GM23338 (cell line): ENCODE measurements at regions not wholly inside any gene's neighbourhood (a gene's known extent, or its start where the extent isn't known, plus 50 kb on each side); places are given as distances from the start of the nearest gene placed in this dataset.

Source experiments
- ATAC-seq: fragments of 200-7000 bp; cut with Tn5 transposase; 3 replicates; pipeline ENCODE4 v1.9.1; 2020
- DNase-seq: peaks from one replicate; pipeline ENCODE4 v3.0.0-alpha.2; 2015; ENCODE audit warnings: low spot score
- H2AFZ ChIP-seq: fragments of 200-600 bp; sonication (generic); 2 replicates; pipeline ENCODE4 v1.8.0; 2016; ENCODE audit warnings: antibody characterized with exemption, mild to moderate bottlenecking, moderate library complexity
- H3F3A ChIP-seq: fragments of 200-600 bp; sonication (generic); replicated peaks from 2 replicates; pipeline ENCODE4 v1.8.0; 2017; ENCODE audit warnings: antibody characterized with exemption, mixed run types, low read depth
- H3K27ac ChIP-seq: fragments of 200-600 bp; sonication (generic); 2 replicates; pipeline ENCODE4 v1.6.1; 2016; ENCODE audit warnings: low read depth
- H3K27me3 ChIP-seq: fragments of 200-600 bp; sonication (generic); 2 replicates; pipeline ENCODE4 v1.8.0; 2016; ENCODE audit warnings: mild to moderate bottlenecking, mixed run types, moderate library complexity; ENCODE audit not compliant: insufficient read depth
- H3K36me3 ChIP-seq: fragments of 200-600 bp; sonication (generic); 2 replicates; pipeline ENCODE4 v1.8.0; 2016; ENCODE audit warnings: mild to moderate bottlenecking; ENCODE audit not compliant: insufficient read depth
- H3K4me1 ChIP-seq: fragments of 200-600 bp; sonication (generic); 2 replicates; pipeline ENCODE4 v1.8.0; 2016; ENCODE audit warnings: mild to moderate bottlenecking, moderate library complexity; ENCODE audit not compliant: insufficient read depth
- H3K4me2 ChIP-seq: fragments of 200-600 bp; sonication (generic); 2 replicates; pipeline ENCODE4 v1.7.1; 2017; ENCODE audit warnings: mixed run types
- H3K4me3 ChIP-seq: fragments of 200-600 bp; sonication (generic); 2 replicates; pipeline ENCODE4 v1.6.1; 2016; ENCODE audit warnings: mixed run types
- H3K79me2 ChIP-seq: fragments of 200-600 bp; sonication (generic); replicated peaks from 2 replicates; pipeline ENCODE4 v1.8.0; 2017; ENCODE audit warnings: mild to moderate bottlenecking; ENCODE audit not compliant: insufficient read depth
- H3K9me2 ChIP-seq: fragments of 200-600 bp; sonication (generic); 2 replicates; pipeline ENCODE4 v1.8.0; 2017; ENCODE audit not compliant: insufficient read depth
- H4K20me1 ChIP-seq: fragments of 200-600 bp; sonication (generic); replicated peaks from 2 replicates; pipeline ENCODE4 v1.8.0; 2017; ENCODE audit warnings: mild to moderate bottlenecking; ENCODE audit not compliant: insufficient read depth
- H3K27ac Mint-ChIP-seq: 2 replicates; pipeline ENCODE4 v1.8.0; 2020; ENCODE audit warnings: inconsistent platforms, mild to moderate bottlenecking, moderate library complexity, mixed read lengths
- H3K27me3 Mint-ChIP-seq: 3 replicates; pipeline ENCODE4 v1.8.0; 2022; ENCODE audit warnings: low read depth, mild to moderate bottlenecking, moderate library complexity, mixed read lengths, inconsistent platforms; ENCODE audit not compliant: insufficient read depth, poor library complexity
- H3K36me3 Mint-ChIP-seq: 3 replicates; pipeline ENCODE4 v1.8.0; 2021; ENCODE audit warnings: low read depth, mild to moderate bottlenecking, inconsistent platforms, moderate library complexity, mixed read lengths
- H3K4me1 Mint-ChIP-seq: 3 replicates; pipeline ENCODE4 v1.8.0; 2020; ENCODE audit warnings: mild to moderate bottlenecking, inconsistent platforms, mixed read lengths
- H3K4me3 Mint-ChIP-seq: 3 replicates; pipeline ENCODE4 v1.8.0; 2021; ENCODE audit warnings: moderate library complexity, mild to moderate bottlenecking, inconsistent platforms, mixed read lengths
- H3K9me3 Mint-ChIP-seq: 3 replicates; pipeline ENCODE4 v1.8.0; 2020; ENCODE audit warnings: moderate library complexity, mild to moderate bottlenecking, inconsistent platforms, mixed read lengths
- EZH2 ChIP-seq: fragments of 200-600 bp; sonication (generic); IDR thresholded peaks from one replicate; pipeline ENCODE4 v1.8.0; 2017; ENCODE audit warnings: antibody characterized with exemption, mild to moderate bottlenecking, low read depth; ENCODE audit not compliant: unreplicated experiment
- JUNB ChIP-seq: IDR thresholded peaks from one replicate; pipeline ENCODE4 v1.6.1; 2016; ENCODE audit warnings: antibody characterized with exemption; ENCODE audit not compliant: unreplicated experiment
- TF ChIP-seq, protein P1 (sequence below): IDR thresholded peaks from 2 replicates; pipeline ENCODE4 v1.6.1; 2016; ENCODE audit warnings: antibody characterized with exemption
- TF ChIP-seq, protein P2 (sequence below): fragments of 250-450 bp; sonication (Bioruptor Pico); IDR thresholded peaks from 2 replicates; pipeline ENCODE4 v1.5.0; 2020; ENCODE audit warnings: mild to moderate bottlenecking, moderate library complexity

DNA sequence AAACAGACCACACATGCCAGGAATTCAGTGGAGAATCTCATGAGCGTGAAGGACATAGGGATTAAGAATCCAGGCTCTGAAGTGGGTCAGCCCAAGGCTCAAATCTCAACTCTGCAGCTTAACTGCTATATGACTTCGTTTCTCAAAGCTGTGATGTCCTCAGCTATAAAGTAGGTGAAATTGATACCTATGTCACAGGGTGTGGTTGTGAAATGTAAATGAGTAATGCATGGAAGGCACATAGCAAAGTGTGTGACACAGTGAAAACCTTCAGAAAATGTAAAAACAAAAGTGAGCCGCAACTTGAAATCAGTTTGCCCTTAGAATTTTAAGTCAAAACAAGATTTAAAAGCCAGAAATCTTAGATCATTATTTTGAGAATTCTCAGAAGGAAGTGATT, 145.7 kb upstream of the PRMT6 start (continued):
- TF ChIP-seq, protein P1, sequence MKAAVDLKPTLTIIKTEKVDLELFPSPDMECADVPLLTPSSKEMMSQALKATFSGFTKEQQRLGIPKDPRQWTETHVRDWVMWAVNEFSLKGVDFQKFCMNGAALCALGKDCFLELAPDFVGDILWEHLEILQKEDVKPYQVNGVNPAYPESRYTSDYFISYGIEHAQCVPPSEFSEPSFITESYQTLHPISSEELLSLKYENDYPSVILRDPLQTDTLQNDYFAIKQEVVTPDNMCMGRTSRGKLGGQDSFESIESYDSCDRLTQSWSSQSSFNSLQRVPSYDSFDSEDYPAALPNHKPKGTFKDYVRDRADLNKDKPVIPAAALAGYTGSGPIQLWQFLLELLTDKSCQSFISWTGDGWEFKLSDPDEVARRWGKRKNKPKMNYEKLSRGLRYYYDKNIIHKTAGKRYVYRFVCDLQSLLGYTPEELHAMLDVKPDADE, result no peak
- TF ChIP-seq, protein P2, sequence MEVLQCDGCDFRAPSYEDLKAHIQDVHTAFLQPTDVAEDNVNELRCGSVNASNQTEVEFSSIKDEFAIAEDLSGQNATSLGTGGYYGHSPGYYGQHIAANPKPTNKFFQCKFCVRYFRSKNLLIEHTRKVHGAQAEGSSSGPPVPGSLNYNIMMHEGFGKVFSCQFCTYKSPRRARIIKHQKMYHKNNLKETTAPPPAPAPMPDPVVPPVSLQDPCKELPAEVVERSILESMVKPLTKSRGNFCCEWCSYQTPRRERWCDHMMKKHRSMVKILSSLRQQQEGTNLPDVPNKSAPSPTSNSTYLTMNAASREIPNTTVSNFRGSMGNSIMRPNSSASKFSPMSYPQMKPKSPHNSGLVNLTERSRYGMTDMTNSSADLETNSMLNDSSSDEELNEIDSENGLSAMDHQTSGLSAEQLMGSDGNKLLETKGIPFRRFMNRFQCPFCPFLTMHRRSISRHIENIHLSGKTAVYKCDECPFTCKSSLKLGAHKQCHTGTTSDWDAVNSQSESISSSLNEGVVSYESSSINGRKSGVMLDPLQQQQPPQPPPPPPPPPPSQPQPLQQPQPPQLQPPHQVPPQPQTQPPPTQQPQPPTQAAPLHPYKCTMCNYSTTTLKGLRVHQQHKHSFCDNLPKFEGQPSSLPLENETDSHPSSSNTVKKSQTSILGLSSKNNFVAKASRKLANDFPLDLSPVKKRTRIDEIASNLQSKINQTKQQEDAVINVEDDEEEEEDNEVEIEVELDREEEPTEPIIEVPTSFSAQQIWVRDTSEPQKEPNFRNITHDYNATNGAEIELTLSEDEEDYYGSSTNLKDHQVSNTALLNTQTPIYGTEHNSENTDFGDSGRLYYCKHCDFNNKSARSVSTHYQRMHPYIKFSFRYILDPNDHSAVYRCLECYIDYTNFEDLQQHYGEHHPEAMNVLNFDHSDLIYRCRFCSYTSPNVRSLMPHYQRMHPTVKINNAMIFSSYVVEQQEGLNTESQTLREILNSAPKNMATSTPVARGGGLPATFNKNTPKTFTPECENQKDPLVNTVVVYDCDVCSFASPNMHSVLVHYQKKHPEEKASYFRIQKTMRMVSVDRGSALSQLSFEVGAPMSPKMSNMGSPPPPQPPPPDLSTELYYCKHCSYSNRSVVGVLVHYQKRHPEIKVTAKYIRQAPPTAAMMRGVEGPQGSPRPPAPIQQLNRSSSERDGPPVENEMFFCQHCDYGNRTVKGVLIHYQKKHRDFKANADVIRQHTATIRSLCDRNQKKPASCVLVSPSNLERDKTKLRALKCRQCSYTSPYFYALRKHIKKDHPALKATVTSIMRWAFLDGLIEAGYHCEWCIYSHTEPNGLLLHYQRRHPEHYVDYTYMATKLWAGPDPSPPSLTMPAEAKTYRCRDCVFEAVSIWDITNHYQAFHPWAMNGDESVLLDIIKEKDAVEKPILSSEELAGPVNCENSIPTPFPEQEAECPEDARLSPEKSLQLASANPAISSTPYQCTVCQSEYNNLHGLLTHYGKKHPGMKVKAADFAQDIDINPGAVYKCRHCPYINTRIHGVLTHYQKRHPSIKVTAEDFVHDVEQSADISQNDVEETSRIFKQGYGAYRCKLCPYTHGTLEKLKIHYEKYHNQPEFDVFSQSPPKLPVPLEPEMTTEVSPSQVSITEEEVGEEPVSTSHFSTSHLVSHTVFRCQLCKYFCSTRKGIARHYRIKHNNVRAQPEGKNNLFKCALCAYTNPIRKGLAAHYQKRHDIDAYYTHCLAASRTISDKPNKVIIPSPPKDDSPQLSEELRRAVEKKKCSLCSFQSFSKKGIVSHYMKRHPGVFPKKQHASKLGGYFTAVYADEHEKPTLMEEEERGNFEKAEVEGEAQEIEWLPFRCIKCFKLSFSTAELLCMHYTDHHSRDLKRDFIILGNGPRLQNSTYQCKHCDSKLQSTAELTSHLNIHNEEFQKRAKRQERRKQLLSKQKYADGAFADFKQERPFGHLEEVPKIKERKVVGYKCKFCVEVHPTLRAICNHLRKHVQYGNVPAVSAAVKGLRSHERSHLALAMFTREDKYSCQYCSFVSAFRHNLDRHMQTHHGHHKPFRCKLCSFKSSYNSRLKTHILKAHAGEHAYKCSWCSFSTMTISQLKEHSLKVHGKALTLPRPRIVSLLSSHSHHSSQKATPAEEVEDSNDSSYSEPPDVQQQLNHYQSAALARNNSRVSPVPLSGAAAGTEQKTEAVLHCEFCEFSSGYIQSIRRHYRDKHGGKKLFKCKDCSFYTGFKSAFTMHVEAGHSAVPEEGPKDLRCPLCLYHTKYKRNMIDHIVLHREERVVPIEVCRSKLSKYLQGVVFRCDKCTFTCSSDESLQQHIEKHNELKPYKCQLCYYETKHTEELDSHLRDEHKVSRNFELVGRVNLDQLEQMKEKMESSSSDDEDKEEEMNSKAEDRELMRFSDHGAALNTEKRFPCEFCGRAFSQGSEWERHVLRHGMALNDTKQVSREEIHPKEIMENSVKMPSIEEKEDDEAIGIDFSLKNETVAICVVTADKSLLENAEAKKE (CRISPR knock-in tag), result no peak
- TF ChIP-seq JUNB (no peak), EZH2 (no peak)

DNA sequence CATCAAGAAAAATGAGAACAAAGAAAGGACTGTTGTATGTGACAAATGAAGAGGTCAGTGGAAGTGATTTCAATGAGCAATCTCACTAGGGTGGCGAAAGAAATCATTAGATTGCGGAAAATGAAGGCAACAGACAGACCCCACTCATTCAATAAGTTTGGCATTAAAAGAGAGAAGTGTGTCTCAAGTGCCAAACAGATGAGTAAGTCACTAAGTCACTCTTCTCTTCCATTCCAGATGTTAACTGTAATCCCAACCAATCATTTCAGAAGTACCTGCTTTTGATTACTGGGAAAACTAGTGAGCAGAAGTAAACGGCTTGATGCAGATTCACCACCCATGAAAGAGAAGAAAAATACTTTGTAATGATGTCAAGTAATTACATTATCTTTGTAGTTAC, 144.3 kb upstream of the PRMT6 start:
- H3K4me3 Mint-ChIP-seq, result no peak overlapping the region
- TF ChIP-seq, protein P2 (CRISPR knock-in tag), result no peak

More for the DNA sequence above, 144.3 kb upstream of the PRMT6 start:
- no peak for ATAC-seq
- H4K20me1 ChIP-seq, result no peaks in the 10 kb centered on the region
- no peak for DNase-seq
- H3K27ac Mint-ChIP-seq, result no peak overlapping the region
- no peaks in the 10 kb centered on the region for H3K9me3 Mint-ChIP-seq
- no peak overlapping the region; the same call in 1 of the 2 replicates for H2AFZ ChIP-seq
- H3K27ac ChIP-seq, result no peak overlapping the region
- no peaks in the 10 kb centered on the region for H3K36me3 Mint-ChIP-seq
- no peak overlapping the region for H3K4me3 ChIP-seq
- no peaks in the 10 kb centered on the region for H3K27me3 Mint-ChIP-seq
- H3K4me2 ChIP-seq, result no peak overlapping the region
- no peaks in the 10 kb centered on the region for H3F3A ChIP-seq
- peaks cover 4% of the 10 kb centered on the region; the same call in 1 of the 2 replicates for H3K9me2 ChIP-seq
- 0 out of 2 replicates have a peak, but pooled peaks cover 5% of the 10 kb centered on the region for H3K4me1 ChIP-seq
- no peaks in the 10 kb centered on the region for H3K79me2 ChIP-seq
- H3K27me3 ChIP-seq, result no peaks in the 10 kb centered on the region
- H3K4me1 Mint-ChIP-seq, result peaks cover 6% of the 10 kb centered on the region; the same call in 2 of the 3 replicates
- no peaks in the 10 kb centered on the region for H3K36me3 ChIP-seq
